Forelimb muscle (tissue), 1 donor: ENCODE measurements at regions not wholly inside any gene's neighbourhood (a gene's known extent, or its start where the extent isn't known, plus 50 kb on each side); places are given as distances from the start of the nearest gene placed in this dataset.
"Not testable (repeated sequence)": the region's sequence is repeated elsewhere in the genome, so short reads cannot be mapped to it uniquely, and the experiment has no call there.

Experiments
- DNase-seq: peaks from one replicate; pipeline ENCODE4 v3.0.0-alpha.2; 2013; ENCODE audit warnings: low read depth

DNA sequence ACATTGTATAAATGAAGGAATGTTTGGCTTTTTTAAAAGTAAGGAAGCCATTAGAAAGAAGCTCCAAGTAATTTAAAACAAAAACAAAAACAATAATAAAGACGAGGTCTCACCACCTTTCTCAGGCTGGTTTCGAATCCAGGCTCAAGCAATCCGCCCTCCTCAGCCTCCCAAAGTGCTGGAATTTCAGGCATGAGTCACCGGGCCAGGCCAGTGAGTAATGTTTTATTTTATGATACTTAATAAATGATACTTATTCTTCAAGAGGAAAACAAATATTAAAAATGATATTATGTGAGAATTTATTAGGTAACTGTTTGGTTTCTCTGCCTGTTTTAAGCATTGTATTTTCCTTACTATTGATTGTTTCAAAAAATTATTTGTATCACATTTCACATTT lies 201.4 kb upstream of the BRINP3 start:
- DNase-seq: no peak

DNA sequence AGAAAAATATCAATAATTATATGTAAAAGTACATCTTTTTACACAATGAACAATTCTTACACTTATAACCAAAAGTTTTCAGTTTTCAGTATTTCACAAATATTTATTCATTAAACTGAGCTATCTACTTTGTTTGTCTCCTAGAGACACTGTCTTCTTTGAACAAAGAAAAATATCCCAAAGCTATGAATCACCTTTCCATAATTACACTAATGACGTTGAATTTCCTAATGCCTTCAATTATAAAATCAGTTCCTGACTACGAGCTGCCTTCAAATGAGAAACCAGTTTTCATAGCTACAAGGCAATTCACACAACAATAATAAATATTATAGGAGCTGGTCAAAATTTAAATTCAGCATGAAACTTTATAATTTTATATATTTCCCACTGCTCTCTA lies 201.8 kb upstream of the BRINP3 start:
- no peak for DNase-seq

DNA sequence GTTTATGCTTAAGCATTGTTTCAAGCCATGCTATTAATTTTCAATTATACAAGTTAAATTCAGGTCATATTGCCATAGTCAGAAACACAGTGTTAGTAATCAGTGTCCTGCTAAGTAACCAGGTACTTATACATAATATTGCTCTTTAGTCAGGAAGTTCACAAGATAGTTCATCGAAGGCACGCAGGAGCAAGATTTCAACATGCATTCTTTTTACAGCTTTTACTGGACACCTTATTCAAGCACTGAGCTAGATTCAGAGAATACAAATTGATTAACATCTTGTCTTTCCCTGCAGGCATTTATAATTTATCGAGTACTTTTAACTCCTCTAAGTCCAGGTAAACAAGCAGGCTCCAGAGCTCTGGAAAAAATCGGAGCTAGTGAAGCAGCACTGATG lies 202.3 kb upstream of the BRINP3 start:
- no peak for DNase-seq

- no peak for DNase-seq
These were observed 208.0 kb upstream of the BRINP3 start for GRCh38 chr1:190685676-190686075.

DNA sequence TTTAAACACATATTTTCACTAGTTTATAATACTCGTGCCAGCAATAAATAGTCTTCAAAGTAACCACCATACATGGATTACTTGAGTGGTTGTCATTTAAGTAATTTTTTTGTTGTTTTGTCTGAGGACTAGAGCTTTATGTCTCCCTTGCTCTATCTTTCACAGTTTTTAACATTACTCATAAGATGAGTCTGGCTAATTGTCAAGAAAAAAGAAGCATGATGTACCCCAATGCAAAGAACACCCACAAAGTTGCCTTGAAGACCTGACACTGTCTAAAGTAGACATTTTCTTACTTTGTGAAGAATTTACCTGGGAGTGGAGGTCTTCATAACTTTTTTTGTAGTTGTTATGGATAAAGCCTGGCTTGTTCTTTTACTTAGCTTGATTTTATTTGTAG lies 210.4 kb upstream of the BRINP3 start:
- no peak for DNase-seq

- DNase-seq: not testable (repeated sequence)
These were observed 220.8 kb upstream of the BRINP3 start for GRCh38 chr1:190698488-190698887.

DNA sequence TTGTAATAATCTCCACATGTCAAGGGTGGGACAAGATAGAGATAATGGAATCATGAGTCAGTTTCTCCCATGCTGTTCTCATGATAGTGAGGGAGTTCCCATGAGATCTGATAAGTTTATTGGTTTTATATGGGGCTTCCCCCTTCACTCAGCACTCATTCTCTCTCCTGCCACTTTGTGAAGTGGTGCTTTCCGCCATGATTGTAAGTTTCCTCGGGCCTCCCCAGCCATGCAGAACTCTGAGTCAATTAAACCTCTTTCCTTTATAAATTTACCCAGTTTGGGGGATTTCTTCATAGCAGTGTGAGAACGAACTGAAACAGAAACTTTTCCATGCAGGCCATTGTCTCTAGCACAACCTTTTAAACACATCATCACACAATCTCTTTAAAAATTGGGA lies 221.5 kb upstream of the BRINP3 start:
- no peak for DNase-seq

DNA sequence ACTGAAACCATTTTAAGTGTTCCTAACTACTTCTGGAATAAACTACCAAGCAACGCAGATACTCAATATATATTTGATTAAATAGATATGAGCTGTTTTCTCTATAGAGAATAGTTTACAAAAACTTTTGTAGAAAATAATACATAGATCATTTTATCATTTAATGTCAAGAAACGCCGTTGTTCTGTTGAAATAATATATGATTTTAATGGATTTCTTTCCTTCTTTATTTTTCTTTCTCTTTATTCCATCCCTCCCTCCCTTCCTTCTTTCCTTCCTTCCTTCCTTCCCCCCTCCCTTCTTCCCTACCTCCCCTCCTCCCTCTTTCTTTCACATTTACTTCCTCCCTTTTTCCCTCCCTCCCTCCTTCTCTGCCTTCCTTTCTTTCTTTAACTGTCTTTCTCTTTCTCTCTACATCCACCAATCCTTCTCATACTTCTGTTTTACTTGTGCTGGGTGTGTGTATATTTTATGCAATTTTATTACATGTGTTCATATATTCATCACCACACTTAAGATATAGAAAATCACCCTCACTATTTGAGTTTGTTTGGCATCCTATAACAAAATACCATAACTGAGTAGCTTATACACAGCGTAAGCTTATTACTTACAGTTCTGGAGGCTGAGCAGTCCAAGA lies 230.9 kb upstream of the BRINP3 start:
- no peak for DNase-seq

GRCh38 chr1:190711069-190711468 lies 233.4 kb upstream of the BRINP3 start:
- no peak for DNase-seq

- no peak for DNase-seq
These were observed 239.4 kb upstream of the BRINP3 start for GRCh38 chr1:190717055-190717454.

DNA sequence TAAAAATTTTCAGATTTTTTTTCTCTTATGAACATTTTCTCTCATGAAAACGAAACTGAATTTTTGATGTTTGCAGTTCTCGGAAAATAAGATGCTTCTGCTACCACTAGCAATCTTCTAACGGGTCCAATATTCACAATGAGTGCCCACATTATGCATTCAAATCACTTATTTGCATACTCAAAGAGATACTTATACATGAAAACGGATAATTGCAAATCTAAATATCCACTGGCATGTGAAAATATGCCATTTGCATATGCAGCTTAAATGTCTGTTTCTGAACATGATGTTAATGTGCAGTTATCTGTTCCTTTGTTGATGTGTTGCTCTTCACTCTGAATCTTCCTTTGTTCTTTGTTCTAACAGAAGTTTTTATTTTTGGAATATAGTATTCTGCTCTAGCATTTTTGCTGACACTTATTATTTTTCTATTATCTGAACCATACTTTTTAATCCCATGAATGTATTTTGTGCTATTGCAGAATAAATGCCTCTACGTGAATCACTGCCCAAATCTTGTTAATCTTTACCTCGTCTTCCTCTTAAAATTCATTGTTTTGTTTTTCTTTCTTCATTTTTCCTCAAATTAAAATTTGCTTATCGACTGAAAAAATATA lies 259.4 kb upstream of the BRINP3 start:
- DNase-seq: no peak

- no peak for DNase-seq
These were observed 260.7 kb upstream of the BRINP3 start for GRCh38 chr1:190738317-190738716.

GRCh38 chr1:190739926-190740325 lies 262.3 kb upstream of the BRINP3 start:
- DNase-seq: no peak

- DNase-seq: peak; percentile 41
These were observed 270.0 kb upstream of the BRINP3 start for GRCh38 chr1:190747704-190748103.

- no peak for DNase-seq
These were observed 274.5 kb upstream of the BRINP3 start for GRCh38 chr1:190752131-190752530.

DNA sequence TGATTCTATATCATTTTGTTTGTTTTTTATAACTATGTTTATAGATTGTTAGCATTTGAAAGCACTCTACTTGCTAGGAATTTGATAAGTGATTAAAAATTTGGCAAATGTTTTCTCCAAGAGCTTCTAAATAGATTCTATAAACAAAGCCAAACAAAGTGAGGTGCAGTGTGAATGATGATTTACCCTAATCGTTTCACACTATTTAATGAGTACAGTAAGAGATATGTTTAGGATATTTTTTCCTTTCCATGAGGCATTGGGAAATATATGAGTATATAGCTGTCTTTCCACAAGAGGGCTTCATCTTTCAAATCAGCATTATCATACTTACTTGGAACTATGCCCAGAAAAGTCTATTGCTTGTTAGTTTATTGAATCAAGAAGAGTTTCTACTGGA lies 277.0 kb upstream of the BRINP3 start:
- peak; percentile 50 for DNase-seq

DNA sequence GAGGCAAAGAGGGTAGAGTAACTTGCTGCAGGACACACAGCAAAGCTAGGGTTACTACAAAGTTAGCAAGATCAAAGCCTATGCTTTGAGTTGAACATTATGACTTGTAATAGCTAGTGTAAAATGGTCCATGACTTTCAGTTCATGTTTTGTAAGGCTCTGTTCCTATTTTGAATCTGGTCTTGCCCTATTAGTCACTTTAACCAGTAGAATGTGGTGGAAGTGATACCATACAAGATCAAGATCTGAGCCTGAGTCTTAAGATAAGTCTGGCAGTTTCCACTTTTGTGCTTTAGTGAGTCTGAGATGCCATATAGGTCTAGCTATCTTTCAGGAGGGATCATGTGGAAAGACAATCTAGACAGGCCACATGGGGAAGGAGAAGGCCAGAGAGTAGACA lies 282.1 kb upstream of the BRINP3 start:
- DNase-seq: no peak

GRCh38 chr1:190762325-190762724 lies 284.7 kb upstream of the BRINP3 start:
- DNase-seq: no peak

GRCh38 chr1:190792873-190793272 lies 315.2 kb upstream of the BRINP3 start:
- no peak for DNase-seq

- DNase-seq: no peak
These were observed 330.0 kb upstream of the BRINP3 start for GRCh38 chr1:190807629-190808028.

GRCh38 chr1:190808035-190808434 lies 330.4 kb upstream of the BRINP3 start:
- DNase-seq: no peak

DNA sequence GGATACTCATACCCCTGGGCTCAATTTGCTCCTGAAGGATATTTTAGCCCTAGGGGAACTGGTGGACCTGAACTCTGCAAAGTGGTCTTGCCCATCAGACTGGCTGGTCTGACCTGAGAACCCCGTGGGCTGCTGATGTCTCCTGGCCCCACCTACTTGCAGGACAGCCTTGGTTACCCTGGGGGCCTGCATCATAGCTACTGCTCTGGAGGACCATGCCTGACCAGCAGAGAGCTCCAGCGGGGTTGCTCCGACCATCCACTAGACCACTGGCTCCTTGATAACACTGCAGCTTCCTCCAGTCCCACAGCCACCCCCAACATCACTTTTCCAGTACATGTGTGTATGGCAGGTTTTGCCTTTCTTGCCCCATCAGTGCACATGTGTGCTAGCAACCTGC lies 331.6 kb upstream of the BRINP3 start:
- no peak for DNase-seq

- no peak for DNase-seq
These were observed 335.3 kb upstream of the BRINP3 start for GRCh38 chr1:190812996-190813395.

DNA sequence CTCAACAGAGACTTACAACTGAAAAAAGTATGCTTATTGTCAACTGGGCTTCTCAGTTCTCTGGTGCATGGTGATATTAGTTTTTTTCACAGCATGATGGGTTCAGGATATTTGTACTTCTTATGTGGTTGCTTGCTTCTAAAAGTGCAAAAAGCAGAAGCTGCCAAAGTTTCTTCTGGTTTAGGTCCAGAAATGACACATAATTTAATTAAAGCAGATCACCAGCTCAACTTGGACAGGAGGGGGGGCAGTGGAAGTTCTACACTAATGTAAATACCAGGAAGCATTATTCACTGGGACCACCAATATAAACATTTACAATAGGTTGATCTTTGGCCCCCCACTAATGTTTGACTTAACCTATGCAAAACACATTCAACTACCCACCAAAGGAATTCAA lies 354.8 kb upstream of the BRINP3 start:
- no peak for DNase-seq
